ENCODE measurements at regions not wholly inside any gene's neighbourhood (a gene's known extent, or its start where the extent isn't known, plus 50 kb on each side); places are given as distances from the start of the nearest gene placed in this dataset.

DNA sequence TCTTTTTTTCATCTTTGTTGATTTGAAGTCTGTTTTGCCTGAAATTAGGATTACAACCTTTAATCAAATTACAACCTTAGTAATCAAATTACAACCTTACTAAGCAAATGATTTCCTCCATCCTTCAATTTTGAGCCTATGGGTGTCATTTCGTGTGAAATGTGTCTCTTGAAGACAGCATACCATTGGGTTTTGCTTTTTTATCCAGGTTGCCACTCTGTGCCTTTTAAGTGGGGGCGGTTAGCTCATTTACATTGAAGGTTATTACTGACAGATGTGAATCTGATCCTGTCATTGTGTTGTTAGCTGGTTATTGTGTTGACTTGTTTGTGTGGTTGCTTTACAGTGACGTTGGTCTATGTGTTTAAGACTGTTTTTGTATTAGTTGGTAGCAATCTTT lies 74.8 kb upstream of the BCL9 start:
- no peak for DNase-seq

DNA sequence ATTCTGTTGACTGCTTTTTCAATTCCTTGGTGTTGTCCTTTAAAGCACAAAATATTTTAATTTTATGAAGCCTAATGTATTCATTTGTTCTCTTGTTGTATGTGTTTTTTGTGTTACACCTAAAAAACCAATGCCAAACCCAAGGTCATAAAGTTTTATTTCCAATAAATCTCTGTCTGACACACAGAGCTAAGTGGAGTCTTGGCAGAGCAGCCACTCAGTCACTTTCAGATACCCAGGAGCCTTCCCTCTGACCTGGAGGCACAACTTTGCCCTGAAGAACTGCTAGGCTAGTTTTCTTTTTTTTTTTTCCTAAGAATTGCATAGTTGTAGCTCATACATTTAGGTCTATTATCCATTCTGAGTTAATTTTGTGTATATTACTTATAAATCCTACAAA lies 71.2 kb upstream of the BCL9 start:
- no peak for DNase-seq

DNA sequence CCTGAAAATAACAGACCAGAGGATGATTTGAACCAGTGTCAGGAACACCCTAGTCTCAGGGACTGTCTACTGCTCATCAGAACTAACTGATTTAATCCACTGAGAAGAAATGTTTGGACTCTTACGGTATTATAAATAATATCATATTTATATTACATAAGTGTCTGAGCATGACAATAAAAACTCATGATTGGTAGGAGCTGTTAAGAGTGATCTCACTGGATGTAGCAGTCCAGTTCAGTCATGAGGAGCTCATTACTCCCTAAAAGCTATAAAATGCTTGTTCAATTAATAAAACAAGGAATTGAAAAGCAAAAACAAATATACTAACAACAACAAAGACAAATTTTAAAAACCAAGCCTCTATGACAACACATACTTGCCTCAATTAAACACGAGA lies 68.8 kb upstream of the BCL9 start:
- DNase-seq = no peak

DNA sequence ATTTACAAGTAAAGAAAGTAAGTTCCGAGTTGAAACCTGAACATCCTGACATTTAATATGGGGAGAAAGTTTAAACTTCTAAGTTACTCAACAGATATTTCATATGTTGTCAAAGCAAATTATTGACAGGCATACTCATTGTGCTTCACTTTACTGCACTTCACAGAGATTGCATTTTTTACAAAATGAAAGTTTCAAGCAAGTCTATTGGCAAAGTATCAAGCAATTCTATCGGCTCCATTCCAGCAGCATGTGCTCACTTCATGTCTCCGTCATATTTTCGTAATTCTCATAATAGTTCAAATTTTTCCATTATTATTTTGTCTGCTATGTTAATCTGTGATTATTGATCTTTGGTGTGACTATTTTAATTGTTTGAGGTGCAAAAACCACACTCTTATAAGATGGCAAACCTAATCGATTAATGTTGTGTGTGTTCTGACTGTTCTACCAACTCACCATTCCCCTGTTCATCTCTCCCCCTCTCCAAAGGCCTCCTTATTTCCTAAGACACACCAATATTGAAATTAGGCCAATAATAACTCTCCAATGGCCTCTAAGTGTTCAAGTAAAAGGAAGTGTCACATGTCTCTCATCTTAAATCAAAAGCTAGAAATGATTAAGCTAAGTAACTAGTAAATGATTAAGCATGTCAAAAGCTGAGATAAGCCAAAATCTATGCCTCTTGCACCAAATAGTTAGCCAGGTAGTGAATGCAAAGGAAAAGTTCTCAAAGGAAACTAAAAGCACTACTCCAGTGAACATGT lies 68.2 kb upstream of the BCL9 start:
- DNase-seq = no peak

DNA sequence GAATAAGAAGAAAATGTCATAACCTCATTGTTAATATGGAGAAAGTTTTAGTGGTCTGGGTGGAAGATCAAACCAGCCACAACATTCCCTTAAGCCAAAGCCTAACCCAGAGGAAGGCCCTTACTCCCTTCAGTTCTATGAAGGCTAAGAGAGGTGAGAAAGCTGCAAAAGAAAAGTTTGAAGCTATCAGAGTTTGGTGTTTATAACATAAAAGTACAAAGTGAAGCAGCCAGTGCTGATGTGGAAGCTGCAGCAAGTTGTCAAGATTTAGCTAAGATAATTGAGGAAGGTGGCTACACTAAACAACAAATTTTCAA lies 67.6 kb upstream of the BCL9 start:
- no peak for DNase-seq

DNA sequence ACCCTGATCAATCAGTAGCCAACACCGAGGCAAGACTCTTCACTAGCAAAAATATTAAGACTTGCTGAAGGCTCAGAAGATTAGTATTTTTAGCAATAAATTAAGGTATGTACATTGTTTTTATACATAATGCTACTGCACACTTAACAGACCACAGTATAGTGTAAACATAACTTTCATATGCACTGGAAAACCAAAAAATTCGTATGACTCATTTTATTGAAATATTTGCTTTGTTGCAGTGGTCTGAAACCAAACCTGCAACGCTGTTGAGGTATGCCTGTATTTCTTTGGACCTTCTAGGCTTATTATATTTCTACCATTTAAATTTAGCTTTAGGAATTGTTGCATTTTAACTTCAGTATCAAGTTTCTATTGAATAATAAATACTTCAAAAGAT lies 65.8 kb upstream of the BCL9 start:
- DNase-seq = no peak

DNA sequence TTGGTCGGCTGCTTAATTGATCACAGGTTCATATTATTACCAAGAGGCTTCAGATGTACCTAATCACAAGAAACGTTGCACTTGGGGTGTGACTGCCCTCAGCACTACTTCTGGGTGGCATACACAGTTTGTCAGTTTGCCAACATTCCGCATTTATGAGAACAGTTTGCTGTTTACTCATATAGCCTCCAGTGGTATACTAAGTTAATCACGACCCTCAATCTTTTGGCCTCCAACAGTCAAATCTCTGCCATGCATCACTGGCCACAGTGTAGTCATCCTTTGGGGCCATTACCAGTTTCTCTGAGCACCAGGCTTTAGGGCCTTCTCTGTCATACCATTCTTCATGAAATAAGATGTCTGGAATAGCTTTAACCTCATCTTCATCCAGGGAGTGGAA lies 62.8 kb upstream of the BCL9 start:
- DNase-seq = no peak

DNA sequence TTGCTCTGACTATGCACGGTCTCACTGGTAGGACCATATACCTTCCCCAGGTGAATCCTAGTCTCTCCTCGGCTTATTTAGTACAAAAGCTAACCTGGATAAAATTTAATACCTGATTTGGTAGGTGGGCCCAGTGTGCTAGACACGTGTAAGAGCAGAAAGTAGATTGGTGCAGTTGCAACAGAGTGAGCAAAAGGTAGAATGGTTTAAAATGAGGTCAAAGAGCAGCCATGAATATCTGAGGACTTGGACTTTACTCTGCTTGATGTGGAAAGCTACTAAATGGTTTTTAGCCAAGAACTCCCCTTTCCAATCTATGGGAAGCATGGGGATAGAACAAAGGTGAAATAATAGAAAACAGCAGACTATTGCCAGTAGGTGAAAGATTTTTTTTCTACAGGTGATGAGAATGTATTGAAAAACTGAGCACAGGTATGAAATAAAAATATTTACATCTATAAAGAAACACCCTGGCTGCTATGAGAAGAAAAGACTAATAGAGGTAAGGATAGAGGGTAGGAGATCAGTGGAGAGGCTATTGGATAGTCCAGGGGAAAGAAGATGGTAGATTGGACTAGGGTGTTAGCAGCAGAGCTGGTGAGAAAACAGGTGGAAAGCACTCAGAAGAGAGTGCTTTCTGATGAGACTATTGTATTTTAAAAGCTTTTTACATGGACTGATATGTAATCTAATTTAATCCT lies 61.3 kb upstream of the BCL9 start:
- no peak for DNase-seq

DNA sequence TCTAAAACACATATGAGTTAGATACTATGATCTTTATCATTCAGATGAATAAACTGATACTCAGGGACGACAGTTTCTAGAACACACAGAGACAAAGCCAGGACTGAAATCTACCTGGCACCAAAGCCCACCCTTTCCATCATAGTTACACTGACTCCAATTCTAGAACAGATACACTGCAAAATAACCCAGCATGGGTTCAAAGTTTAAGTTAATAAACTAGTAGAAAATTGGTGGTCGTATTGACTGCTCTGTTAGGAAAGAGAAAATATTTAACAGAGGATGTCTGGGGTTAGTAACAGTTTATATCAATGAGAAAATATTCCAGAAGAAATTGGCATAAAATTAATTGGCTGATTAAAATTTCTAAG lies 60.8 kb upstream of the BCL9 start:
- no peak for DNase-seq

DNA sequence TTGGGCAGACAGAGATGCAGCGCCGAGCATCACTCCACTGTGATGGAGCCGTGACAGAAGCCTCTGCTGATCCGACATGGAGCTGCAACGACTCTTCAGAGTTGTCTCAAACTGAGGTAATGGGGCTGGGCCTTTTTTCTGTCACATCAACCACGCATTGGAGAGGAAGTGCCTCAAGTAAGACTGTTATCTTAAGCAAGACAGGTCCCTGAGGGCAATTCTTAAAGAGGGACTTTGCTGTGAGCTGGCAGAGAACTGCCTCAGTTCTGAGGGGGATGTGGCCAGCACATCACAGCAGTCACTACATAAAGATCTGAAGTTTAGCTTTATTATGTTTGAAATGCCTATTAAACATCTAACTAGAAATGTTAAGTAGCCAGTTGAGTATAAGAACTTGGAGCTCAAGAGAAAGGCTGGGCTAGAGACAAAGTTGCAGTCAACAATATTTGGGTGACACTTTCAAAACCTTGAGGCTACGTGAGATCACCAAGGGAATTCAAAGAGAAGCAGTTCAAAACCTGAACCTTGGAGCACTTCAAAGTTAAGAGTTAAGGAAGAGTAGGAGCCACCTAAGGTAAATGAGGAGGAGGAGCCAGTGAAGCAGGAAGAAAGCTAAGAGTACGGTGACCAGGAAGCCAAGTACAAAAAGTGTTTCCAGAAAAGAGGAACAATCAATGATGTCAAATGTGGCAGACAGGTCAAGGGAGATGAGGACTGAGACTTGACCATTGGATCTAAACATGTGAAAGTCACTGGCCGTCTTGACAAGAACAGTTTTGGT lies 54.2 kb upstream of the BCL9 start:
- no peak for DNase-seq

DNA sequence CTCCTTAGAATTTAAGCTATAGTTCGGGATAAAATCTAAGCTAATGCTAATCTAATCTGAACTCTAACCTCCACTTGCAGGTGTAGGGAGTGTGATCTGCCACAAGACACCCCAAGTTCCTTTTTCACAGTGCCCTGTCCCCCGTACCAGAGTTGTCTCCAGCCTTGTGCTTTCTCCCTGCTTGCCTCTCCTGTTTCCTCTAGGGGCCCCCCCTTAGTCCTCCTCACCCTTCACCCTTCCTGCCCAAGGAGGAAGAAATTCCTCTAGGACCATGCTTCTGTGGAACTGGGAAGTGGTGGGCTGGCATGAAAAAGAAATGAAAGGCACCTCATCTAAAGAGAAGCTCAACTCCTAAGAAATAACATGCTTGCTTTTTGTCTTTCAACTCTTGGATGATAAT lies 50.2 kb upstream of the BCL9 start:
- DNase-seq = no peak

Measured in NCI-H2171 (cell line).